ENCODE measurements at regions not wholly inside any gene's neighbourhood (a gene's known extent, or its start where the extent isn't known, plus 50 kb on each side); places are given as distances from the start of the nearest gene placed in this dataset.

DNA sequence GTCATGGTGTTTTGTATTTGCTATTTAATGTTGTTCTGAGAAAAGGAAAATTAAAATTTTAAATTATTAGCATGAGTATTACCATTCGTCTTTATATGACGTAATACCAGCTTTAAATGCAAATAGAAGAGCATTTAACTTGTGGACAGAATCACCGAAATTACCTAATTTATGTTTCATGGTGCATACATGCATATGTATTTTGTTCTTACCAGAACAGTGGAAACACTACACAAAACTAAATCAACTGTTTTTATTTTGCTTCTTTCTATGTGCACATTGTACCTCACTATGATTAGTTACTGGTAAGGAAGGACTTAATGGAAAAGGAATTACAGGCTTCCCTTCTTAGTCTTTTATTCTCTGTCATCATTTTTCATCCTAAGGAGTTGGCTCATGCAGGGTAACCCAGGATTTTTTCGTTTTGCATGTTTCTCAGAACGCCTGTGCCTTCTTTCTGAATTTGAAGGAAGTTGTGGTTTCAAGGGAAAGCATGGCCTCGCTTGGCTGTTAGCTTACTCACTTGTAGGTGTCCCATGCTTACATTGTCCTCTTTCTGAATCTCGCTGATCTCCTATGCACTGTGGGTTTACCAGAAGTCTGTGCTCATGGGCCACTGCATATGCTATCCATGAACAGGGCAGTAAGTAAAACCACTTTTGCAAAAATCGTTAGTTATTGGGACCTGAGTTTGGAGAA is 300.0 kb upstream of the PUDP start:
- no peak overlapping the region for H3K4me3 ChIP-seq (ENCODE audit: control insufficient read depth in 2 of 3, extremely low read depth in 1 of 3, insufficient read depth in 2 of 3, low read depth in 1 of 3, low read length in 3 of 3)
- no peaks in the 10 kb centered on the region for H3K9me3 ChIP-seq (ENCODE audit: control insufficient read depth, low read depth, low read length)
- no peak overlapping the region for H3K4me2 ChIP-seq (ENCODE audit: control insufficient read depth, extremely low read depth, insufficient read depth, low read depth, low read length)
- H4K20me1 ChIP-seq (ENCODE audit: control insufficient read depth, extremely low read depth, insufficient read depth, low read length) = no peaks in the 10 kb centered on the region
- dilution Hi-C loops (cut with MboI; ENCODE audit: extremely low pct_ligation_motif_present, low sequenced_read_pairs) = no loop called here
- no peak overlapping the region for H3K27ac ChIP-seq (ENCODE audit: control insufficient read depth, insufficient read depth, low read length)
- H3K36me3 ChIP-seq (ENCODE audit: control insufficient read depth in 2 of 2, extremely low read depth in 1 of 2, insufficient read depth in 2 of 2, low read length in 2 of 2) = no peaks in the 10 kb centered on the region
- DNase-seq (ENCODE audit: low read depth, low spot score) = no peak
- no peak for FAIRE-seq
- H3K4me1 ChIP-seq (ENCODE audit: control insufficient read depth, extremely low read depth, insufficient read depth, low read length) = peaks cover 28% of the 10 kb centered on the region
- TF ChIP-seq EZH2 (IDR thresholded peaks at IDR 0.05; ENCODE audit: low read length) (no peak), CTCF (optimal IDR thresholded peaks at IDR 0.05 in 1 of 3, IDR thresholded peaks at IDR 0.05 in 1 of 3, conservative IDR thresholded peaks at IDR 0.05 in 1 of 3; ENCODE audit: extremely low read depth in 1 of 3, insufficient read depth in 2 of 3, low read length in 3 of 3) (no peak)
- H3K79me2 ChIP-seq (ENCODE audit: control insufficient read depth, insufficient read depth, low read length) = no peaks in the 10 kb centered on the region
- no peak overlapping the region for H3K9ac ChIP-seq (ENCODE audit: control insufficient read depth, extremely low read depth, insufficient read depth, low read length)
- no peaks in the 10 kb centered on the region for H3K27me3 ChIP-seq (ENCODE audit: control insufficient read depth, extremely low read depth, insufficient read depth, low read length)
- no peak overlapping the region for H2AFZ ChIP-seq (ENCODE audit: control insufficient read depth, low read length)
- no peaks in the 10 kb centered on the region for H3K9me1 ChIP-seq (ENCODE audit: control insufficient read depth, extremely low read depth, insufficient read depth, low read length)

DNA sequence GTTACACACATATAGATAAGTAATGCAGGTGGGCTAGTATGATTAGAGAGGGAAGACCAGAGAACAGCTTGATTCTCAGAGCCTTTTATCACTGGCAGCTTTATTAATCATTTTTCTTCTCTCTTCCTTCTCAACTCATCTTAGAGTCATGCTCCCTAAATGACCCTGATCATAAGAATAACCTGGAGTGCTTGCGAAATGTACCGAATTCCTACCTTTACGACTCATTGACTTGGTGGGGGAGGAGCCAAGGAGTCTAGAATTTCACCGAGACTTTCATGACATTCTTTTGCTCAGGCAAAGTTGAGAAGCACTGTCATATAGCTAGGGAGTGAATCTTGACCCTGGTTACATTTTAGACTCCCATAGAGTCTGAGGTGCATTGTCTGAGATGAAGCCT is 298.9 kb upstream of the PUDP start:
- Histone ChIP-seq H3K9me1 (ENCODE audit: control insufficient read depth, extremely low read depth, insufficient read depth, low read length) (no peaks in the 10 kb centered on the region), H3K4me2 (ENCODE audit: control insufficient read depth, extremely low read depth, insufficient read depth, low read depth, low read length) (peak overlapping the region; percentile 36), H3K9ac (ENCODE audit: control insufficient read depth, extremely low read depth, insufficient read depth, low read length) (no peak overlapping the region), H2AFZ (ENCODE audit: control insufficient read depth, low read length) (no peak overlapping the region), H3K36me3 (ENCODE audit: control insufficient read depth in 2 of 2, extremely low read depth in 1 of 2, insufficient read depth in 2 of 2, low read length in 2 of 2) (no peaks in the 10 kb centered on the region), H3K27me3 (ENCODE audit: control insufficient read depth, extremely low read depth, insufficient read depth, low read length) (no peaks in the 10 kb centered on the region), H3K79me2 (ENCODE audit: control insufficient read depth, insufficient read depth, low read length) (no peaks in the 10 kb centered on the region), H3K4me3 (ENCODE audit: control insufficient read depth in 2 of 3, extremely low read depth in 1 of 3, insufficient read depth in 2 of 3, low read depth in 1 of 3, low read length in 3 of 3) (no peak overlapping the region), H3K27ac (ENCODE audit: control insufficient read depth, insufficient read depth, low read length) (peak overlapping the region; percentile 70), H3K4me1 (ENCODE audit: control insufficient read depth, extremely low read depth, insufficient read depth, low read length) (peaks cover 28% of the 10 kb centered on the region), H4K20me1 (ENCODE audit: control insufficient read depth, extremely low read depth, insufficient read depth, low read length) (no peaks in the 10 kb centered on the region), H3K9me3 (ENCODE audit: control insufficient read depth, low read depth, low read length) (no peaks in the 10 kb centered on the region)
- dilution Hi-C loops (cut with MboI; ENCODE audit: extremely low pct_ligation_motif_present, low sequenced_read_pairs) = no loop called here
- no peak for TF ChIP-seq EZH2 (IDR thresholded peaks at IDR 0.05; ENCODE audit: low read length)
- TF ChIP-seq CTCF (optimal IDR thresholded peaks at IDR 0.05 in 1 of 3, IDR thresholded peaks at IDR 0.05 in 1 of 3, conservative IDR thresholded peaks at IDR 0.05 in 1 of 3; ENCODE audit: extremely low read depth in 1 of 3, insufficient read depth in 2 of 3, low read length in 3 of 3) = no peak
- FAIRE-seq (peak; percentile 63), DNase-seq (ENCODE audit: low read depth, low spot score) (peak; percentile 57)

All from keratinocyte (primary cell).